IMR-90 (cell line): ENCODE measurements at regions not wholly inside any gene's neighbourhood (a gene's known extent, or its start where the extent isn't known, plus 50 kb on each side); places are given as distances from the start of the nearest gene placed in this dataset.

Source experiments
- ATAC-seq: fragments of 200-7000 bp; cut with Tn5 transposase; 2 replicates; pipeline ENCODE4 v1.9.1; 2020; ENCODE audit warnings: low read depth, mild to moderate bottlenecking, moderate library complexity
- BruUV-seq: library from RNA; stranded (reverse); fragments of 400-500 nt; replicated peaks from 2 replicates; lab custom pipeline; 2021; lab: Mats Ljungman, UMichigan
- CTCF ChIA-PET: fragments of 300-600 bp; formaldehyde crosslinking; extraction: SDS; loops from one replicate; lab custom pipeline; 2021; ENCODE audit warnings: antibody characterized with exemption; lab: Yijun Ruan, JAX
- POLR2A ChIA-PET: fragments of 300-600 bp; sonication (Branson Sonifier 250); formaldehyde crosslinking; loops from one replicate; lab custom pipeline; 2022; ENCODE audit warnings: antibody characterized with exemption; ENCODE audit not compliant: unreplicated experiment; lab: Charles Lee
- DNase-seq: peaks from one replicate; pipeline ENCODE4 v3.0.0; 2013
- H2AFZ ChIP-seq: replicated peaks from 2 replicates; pipeline ENCODE3; 2013; ENCODE audit warnings: low read length, mild to moderate bottlenecking; ENCODE audit not compliant: poor library complexity
- H2AK5ac ChIP-seq: 2 replicates; pipeline ENCODE4 v1.6.1; 2013; ENCODE audit warnings: low read depth, low read length, inconsistent platforms
- H2AK9ac ChIP-seq: replicated peaks from 2 replicates; pipeline ENCODE3; 2013; ENCODE audit warnings: mild to moderate bottlenecking, low read depth, low read length, moderate library complexity; ENCODE audit not compliant: poor library complexity
- H2BK120ac ChIP-seq: 2 replicates; pipeline ENCODE4 v1.6.1; 2013; ENCODE audit warnings: low read depth, low read length, inconsistent platforms
- H2BK15ac ChIP-seq: 3 replicates; pipeline ENCODE4 v1.6.1; 2013; ENCODE audit warnings: low read depth, low read length, inconsistent platforms
- H2BK20ac ChIP-seq: 2 replicates; pipeline ENCODE4 v1.6.1; 2013; ENCODE audit warnings: low read depth, mild to moderate bottlenecking, inconsistent platforms, low read length, moderate library complexity
- H2BK5ac ChIP-seq: 2 replicates; pipeline ENCODE4 v1.6.1; 2013; ENCODE audit warnings: mild to moderate bottlenecking, low read depth, low read length, inconsistent platforms; ENCODE audit not compliant: poor library complexity, severe bottlenecking
- H3K14ac ChIP-seq: replicated peaks from 2 replicates; pipeline ENCODE4 v1.6.1; 2013; ENCODE audit warnings: low read depth, low read length, inconsistent platforms
- H3K18ac ChIP-seq: 2 replicates; pipeline ENCODE4 v1.6.1; 2013; ENCODE audit warnings: low read depth, low read length, control low read depth
- H3K23ac ChIP-seq: 2 replicates; pipeline ENCODE4 v1.6.1; 2013; ENCODE audit warnings: low read depth, low read length, inconsistent platforms
- H3K27ac ChIP-seq: 2 replicates; pipeline ENCODE4 v1.5.1; 2013; ENCODE audit warnings: mild to moderate bottlenecking, control low read depth, low read length; ENCODE audit not compliant: insufficient read depth
- H3K27me3 ChIP-seq: 2 replicates; pipeline ENCODE4 v1.6.1; 2013; ENCODE audit warnings: low read length; ENCODE audit not compliant: control insufficient read depth, insufficient read depth
- H3K36me3 ChIP-seq: 2 replicates; pipeline ENCODE4 v1.6.1; 2013; ENCODE audit warnings: low read length, mixed read lengths; ENCODE audit not compliant: control insufficient read depth, insufficient read depth
- H3K4ac ChIP-seq: 2 replicates; pipeline ENCODE4 v1.6.1; 2013; ENCODE audit warnings: low read depth, low read length, inconsistent platforms
- H3K4me1 ChIP-seq: 2 replicates; pipeline ENCODE4 v1.6.1; 2013; ENCODE audit warnings: low read length, mixed read lengths; ENCODE audit not compliant: control insufficient read depth, insufficient read depth
- H3K4me2 ChIP-seq: 2 replicates; pipeline ENCODE4 v1.6.1; 2013; ENCODE audit warnings: low read depth, mild to moderate bottlenecking, control low read depth, low read length, moderate library complexity
- H3K4me3 ChIP-seq: 2 replicates; pipeline ENCODE4 v1.5.1; 2013; ENCODE audit warnings: low read depth, mild to moderate bottlenecking, control low read depth, low read length, moderate library complexity; ENCODE audit not compliant: insufficient read depth
- H3K56ac ChIP-seq: 2 replicates; pipeline ENCODE4 v1.6.1; 2013; ENCODE audit warnings: low read length, inconsistent platforms; ENCODE audit not compliant: insufficient read depth; ENCODE audit errors: extremely low read depth
- H3K79me1 ChIP-seq, 2 experiments: 2 replicates each; pipeline ENCODE4 v1.6.1; 2013; ENCODE audit warnings: low read length in 2 of 2, inconsistent platforms in 1 of 2, low read depth in 1 of 2
- H3K9ac ChIP-seq: 2 replicates; pipeline ENCODE4 v1.6.1; 2013; ENCODE audit warnings: low read depth, low read length, control low read depth
- H3K9me1 ChIP-seq: 2 replicates; pipeline ENCODE4 v1.6.1; 2013; ENCODE audit warnings: low read length, inconsistent platforms; ENCODE audit not compliant: insufficient read depth
- H3K9me3 ChIP-seq: 2 replicates; pipeline ENCODE4 v1.6.1; 2013; ENCODE audit warnings: low read length; ENCODE audit not compliant: control insufficient read depth, insufficient read depth
- H4K20me1 ChIP-seq: 2 replicates; pipeline ENCODE4 v1.6.1; 2013; ENCODE audit warnings: low read length, inconsistent platforms; ENCODE audit not compliant: insufficient read depth
- H4K5ac ChIP-seq: 2 replicates; pipeline ENCODE4 v1.6.1; 2013; ENCODE audit warnings: mild to moderate bottlenecking, low read depth, low read length, control low read depth
- H4K8ac ChIP-seq, 2 experiments: 2 replicates each; pipeline ENCODE4 v1.6.1; 2013; ENCODE audit warnings: low read depth in 2 of 2, low read length in 2 of 2, control low read depth in 1 of 2, inconsistent platforms in 1 of 2
- H4K91ac ChIP-seq: 2 replicates; pipeline ENCODE4 v1.6.1; 2013; ENCODE audit warnings: low read depth, low read length, inconsistent platforms; ENCODE audit not compliant: insufficient read depth
- BHLHE40 ChIP-seq: fragments of 150-350 bp; IDR thresholded peaks from 2 replicates; pipeline ENCODE4 v1.6.1; 2016; ENCODE audit warnings: mild to moderate bottlenecking, low read depth, low read length
- CEBPB ChIP-seq: IDR thresholded peaks from 2 replicates; pipeline ENCODE4 v1.6.1; 2012; ENCODE audit warnings: low read depth, low read length, improper control_type of control experiment
- FOS ChIP-seq: fragments of 150-350 bp; IDR thresholded peaks from 2 replicates; pipeline ENCODE4 v1.6.1; 2016; ENCODE audit warnings: low read depth, low read length
- MAFK ChIP-seq: IDR thresholded peaks from 2 replicates; pipeline ENCODE4 v1.6.1; 2012; ENCODE audit warnings: low read depth, low read length, improper control_type of control experiment
- MAZ ChIP-seq: IDR thresholded peaks from 2 replicates; pipeline ENCODE4 v1.6.1; 2012; ENCODE audit warnings: low read depth, mild to moderate bottlenecking, low read length, improper control_type of control experiment, moderate library complexity, borderline replicate concordance
- MXI1 ChIP-seq: IDR thresholded peaks from 2 replicates; pipeline ENCODE4 v1.6.1; 2012; ENCODE audit warnings: low read depth, mild to moderate bottlenecking, low read length, moderate library complexity, borderline replicate concordance
- POLR2A ChIP-seq: IDR thresholded peaks from 2 replicates; pipeline ENCODE4 v1.6.1; 2012; ENCODE audit warnings: mild to moderate bottlenecking, low read depth, low read length
- RAD21 ChIP-seq: IDR thresholded peaks from 2 replicates; pipeline ENCODE4 v1.6.1; 2012; ENCODE audit warnings: low read length, improper control_type of control experiment
- RCOR1 ChIP-seq: IDR thresholded peaks from 2 replicates; pipeline ENCODE4 v1.6.1; 2012; ENCODE audit warnings: mild to moderate bottlenecking, low read length, improper control_type of control experiment; ENCODE audit not compliant: insufficient replicate concordance
- SMC3 ChIP-seq: fragments of 150-350 bp; IDR thresholded peaks from 2 replicates; pipeline ENCODE4 v1.6.1; 2016; ENCODE audit warnings: low read depth, mild to moderate bottlenecking, antibody characterized with exemption, low read length, moderate library complexity
- WGBS, 2 experiments: methylation state at CpG; one replicate each; pipeline versions ENCODE4 v1.1.5 to v1.1.7; 2013; ENCODE audit warnings: missing lambda C conversion rate in 2 of 2; ENCODE audit not compliant: insufficient read length in 1 of 2; ENCODE audit errors: extremely low coverage in 2 of 2; 5-methylcytosine and 5-hydroxymethylcytosine counted together
- dilution Hi-C: fragments of 300-500 bp; cut with HindIII; formaldehyde crosslinking; loops from one replicate; pipeline ENCODE4 v1.14.3; 2018; ENCODE audit warnings: low sequenced_read_pairs; ENCODE audit not compliant: unreplicated experiment
- in situ Hi-C: fragments of 300-500 bp; cut with MboI; formaldehyde crosslinking; loops from 3 replicates; pipeline ENCODE4 v1.14.3; 2019; ENCODE audit warnings: low sequenced_read_pairs, inconsistent platforms, mixed read lengths
- intact Hi-C: fragments of 100-400 bp; cut with micrococcal nuclease; formaldehyde crosslinking; loops from 2 replicates; pipeline ENCODE4 v1.10.0; 2022
- TF ChIP-seq, protein P1 (sequence below): conservative IDR thresholded peaks from 2 replicates; pipeline ENCODE4 v1.5.1; 2012; ENCODE audit warnings: mild to moderate bottlenecking, low read depth, low read length, improper control_type of control experiment

DNA sequence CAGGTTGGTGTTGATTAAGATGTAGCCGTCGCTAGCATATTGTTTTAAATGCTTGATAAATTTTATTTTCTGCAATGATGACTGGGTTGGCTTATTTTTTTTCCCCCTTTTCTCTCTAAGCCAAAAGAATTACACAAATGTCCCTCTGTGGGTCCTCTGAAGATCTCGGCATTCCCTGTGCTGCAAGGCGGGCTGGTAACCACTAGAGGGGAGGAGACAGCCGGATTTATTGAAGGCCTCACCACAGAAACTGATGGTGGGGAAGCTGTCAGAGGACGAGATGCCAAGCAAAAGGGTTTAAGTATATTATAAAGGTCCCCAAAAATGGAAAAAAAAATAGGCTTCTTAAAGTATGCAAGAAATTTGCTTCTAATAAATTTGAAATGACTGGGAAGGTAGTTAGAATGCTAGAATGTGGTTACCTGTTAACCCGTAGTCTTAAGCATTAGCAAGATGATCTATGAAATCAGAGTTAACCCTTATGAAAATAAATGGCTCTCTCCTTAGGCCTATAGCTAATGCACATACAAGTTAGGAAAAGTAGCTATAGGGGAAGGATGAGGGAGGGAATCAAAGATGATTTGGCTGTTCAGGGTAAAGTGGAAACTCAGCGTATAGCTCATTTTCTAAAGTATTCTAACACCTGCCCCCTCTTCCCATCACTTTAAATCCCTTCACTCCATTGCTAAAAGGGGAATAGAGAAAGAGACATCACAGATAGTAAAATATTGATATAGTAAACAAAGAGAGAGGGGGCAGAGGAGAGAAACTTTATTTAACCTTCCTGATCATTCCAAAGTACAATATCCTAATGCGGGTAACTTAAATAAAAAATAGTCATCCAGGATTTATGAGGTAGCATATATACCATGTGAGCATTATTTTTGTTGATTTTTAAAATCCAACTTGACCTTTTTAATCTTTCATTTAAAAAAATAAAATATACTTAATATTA is 894.5 kb upstream of the POU3F3 start (continued):
- no peak for TF ChIP-seq CEBPB

DNA sequence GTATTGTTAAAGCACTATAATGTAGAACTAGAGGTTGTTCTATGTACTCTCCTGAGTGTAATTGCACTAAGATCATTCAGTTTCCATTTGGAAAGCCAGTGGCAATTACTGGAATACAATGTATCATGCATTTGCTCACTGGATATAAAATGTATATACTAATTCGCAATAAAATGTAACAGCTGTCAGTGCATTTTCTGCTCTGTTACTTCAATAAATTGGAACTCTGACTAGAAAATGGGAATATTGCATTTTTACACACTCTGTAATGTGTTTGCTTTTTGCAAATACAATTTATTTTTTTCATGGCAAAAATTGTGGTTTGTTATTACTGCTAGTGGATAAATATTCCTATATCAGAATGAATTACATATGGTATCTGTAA is 893.8 kb upstream of the POU3F3 start:
- no CpG with 5 or more reads among the region's 1 CpG for WGBS, 2 experiments
- Histone ChIP-seq H2BK120ac (no peak overlapping the region), H2BK20ac (no peak overlapping the region), H3K36me3 (no peaks in the 10 kb centered on the region), H4K5ac (no peak overlapping the region), H3K9me1 (no peaks in the 10 kb centered on the region), H3K4me3 (no peak overlapping the region), H2AK9ac (no peak overlapping the region), H3K9ac (no peak overlapping the region), H3K9me3 (peaks cover 12% of the 10 kb centered on the region), H3K23ac (no peak overlapping the region), H3K18ac (no peak overlapping the region), H3K4me1 (no peaks in the 10 kb centered on the region), H3K27ac (no peak overlapping the region), H2AK5ac (no peak overlapping the region), H3K14ac (no peak overlapping the region), H3K27me3 (no peaks in the 10 kb centered on the region), H2BK15ac (no peak overlapping the region), H3K79me1 (no peaks in the 10 kb centered on the region), H2AFZ (no peak overlapping the region), H3K56ac (no peak overlapping the region), H3K4ac (no peak overlapping the region), H4K20me1 (no peaks in the 10 kb centered on the region), H4K8ac (no peak overlapping the region), H3K4me2 (no peak overlapping the region), H4K91ac (no peak overlapping the region), H2BK5ac (no peak overlapping the region)
- in situ Hi-C loops, result no loop called here
- TF ChIP-seq MAFK (no peak), MAZ (no peak), BHLHE40 (no peak), RAD21 (no peak), FOS (no peak), POLR2A (no peak), RCOR1 (no peak), MXI1 (no peak), SMC3 (no peak)
- TF ChIP-seq, protein P1, sequence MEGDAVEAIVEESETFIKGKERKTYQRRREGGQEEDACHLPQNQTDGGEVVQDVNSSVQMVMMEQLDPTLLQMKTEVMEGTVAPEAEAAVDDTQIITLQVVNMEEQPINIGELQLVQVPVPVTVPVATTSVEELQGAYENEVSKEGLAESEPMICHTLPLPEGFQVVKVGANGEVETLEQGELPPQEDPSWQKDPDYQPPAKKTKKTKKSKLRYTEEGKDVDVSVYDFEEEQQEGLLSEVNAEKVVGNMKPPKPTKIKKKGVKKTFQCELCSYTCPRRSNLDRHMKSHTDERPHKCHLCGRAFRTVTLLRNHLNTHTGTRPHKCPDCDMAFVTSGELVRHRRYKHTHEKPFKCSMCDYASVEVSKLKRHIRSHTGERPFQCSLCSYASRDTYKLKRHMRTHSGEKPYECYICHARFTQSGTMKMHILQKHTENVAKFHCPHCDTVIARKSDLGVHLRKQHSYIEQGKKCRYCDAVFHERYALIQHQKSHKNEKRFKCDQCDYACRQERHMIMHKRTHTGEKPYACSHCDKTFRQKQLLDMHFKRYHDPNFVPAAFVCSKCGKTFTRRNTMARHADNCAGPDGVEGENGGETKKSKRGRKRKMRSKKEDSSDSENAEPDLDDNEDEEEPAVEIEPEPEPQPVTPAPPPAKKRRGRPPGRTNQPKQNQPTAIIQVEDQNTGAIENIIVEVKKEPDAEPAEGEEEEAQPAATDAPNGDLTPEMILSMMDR, result no peak
- ChIA-PET CTCF (no interaction called here), POLR2A (no interaction called here)
- dilution Hi-C loops, result no loop called here
- ATAC-seq (no peak), DNase-seq (no peak)
- intact Hi-C loops, result no loop called here
- no TSS peak for BruUV-seq
